Cardiac muscle cell (in vitro differentiated cells and primary cell): ENCODE measurements at regions not wholly inside any gene's neighbourhood (a gene's known extent, or its start where the extent isn't known, plus 50 kb on each side); places are given as distances from the start of the nearest gene placed in this dataset.
"Not testable (repeated sequence)": the region's sequence is repeated elsewhere in the genome, so short reads cannot be mapped to it uniquely, and the experiment has no call there.

Experiments used
- DNase-seq, 2 donors: peaks; one replicate each; pipeline versions ENCODE4 v3.0.0 to v3.0.0-alpha.2; 2010 to 2017; ENCODE audit warnings: low read depth in 1 of 2, low spot score in 1 of 2
- H3K27ac ChIP-seq: fragments of 200-600 bp; sonication (generic); 2 replicates; pipeline ENCODE4 v1.5.1; 2016
- H3K27me3 ChIP-seq: fragments of 200-600 bp; sonication (generic); 2 replicates; pipeline ENCODE4 v1.6.0; 2016; ENCODE audit warnings: control low read depth
- H3K36me3 ChIP-seq: fragments of 200-600 bp; sonication (generic); 2 replicates; pipeline ENCODE4 v1.5.1; 2016; ENCODE audit warnings: control low read depth
- H3K4me1 ChIP-seq: fragments of 200-600 bp; sonication (generic); 2 replicates; pipeline ENCODE4 v1.8.1; 2017; ENCODE audit warnings: low read depth, mild to moderate bottlenecking, mixed run types
- H3K4me3 ChIP-seq: fragments of 200-600 bp; sonication (generic); 2 replicates; pipeline ENCODE4 v1.5.1; 2016; ENCODE audit warnings: mild to moderate bottlenecking
- H3K9me3 ChIP-seq: fragments of 200-600 bp; sonication (generic); 2 replicates; pipeline ENCODE4 v1.5.1; 2017; ENCODE audit warnings: low read depth, mild to moderate bottlenecking, control low read depth
- TF ChIP-seq, protein P1 (sequence below): IDR thresholded peaks from 2 replicates; pipeline ENCODE4 v1.5.1; 2012; ENCODE audit warnings: low read depth, mild to moderate bottlenecking, low read length

- Histone ChIP-seq H3K4me3 (no peak overlapping the region), H3K36me3 (no peaks in the 10 kb centered on the region), H3K9me3 (no peaks in the 10 kb centered on the region), H3K27ac (no peak overlapping the region), H3K27me3 (no peaks in the 10 kb centered on the region), H3K4me1 (no peaks in the 10 kb centered on the region)
- no peak for DNase-seq
- TF ChIP-seq, protein P1, sequence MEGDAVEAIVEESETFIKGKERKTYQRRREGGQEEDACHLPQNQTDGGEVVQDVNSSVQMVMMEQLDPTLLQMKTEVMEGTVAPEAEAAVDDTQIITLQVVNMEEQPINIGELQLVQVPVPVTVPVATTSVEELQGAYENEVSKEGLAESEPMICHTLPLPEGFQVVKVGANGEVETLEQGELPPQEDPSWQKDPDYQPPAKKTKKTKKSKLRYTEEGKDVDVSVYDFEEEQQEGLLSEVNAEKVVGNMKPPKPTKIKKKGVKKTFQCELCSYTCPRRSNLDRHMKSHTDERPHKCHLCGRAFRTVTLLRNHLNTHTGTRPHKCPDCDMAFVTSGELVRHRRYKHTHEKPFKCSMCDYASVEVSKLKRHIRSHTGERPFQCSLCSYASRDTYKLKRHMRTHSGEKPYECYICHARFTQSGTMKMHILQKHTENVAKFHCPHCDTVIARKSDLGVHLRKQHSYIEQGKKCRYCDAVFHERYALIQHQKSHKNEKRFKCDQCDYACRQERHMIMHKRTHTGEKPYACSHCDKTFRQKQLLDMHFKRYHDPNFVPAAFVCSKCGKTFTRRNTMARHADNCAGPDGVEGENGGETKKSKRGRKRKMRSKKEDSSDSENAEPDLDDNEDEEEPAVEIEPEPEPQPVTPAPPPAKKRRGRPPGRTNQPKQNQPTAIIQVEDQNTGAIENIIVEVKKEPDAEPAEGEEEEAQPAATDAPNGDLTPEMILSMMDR, result no peak
Observed at GRCh38 chr21:20187028-20187427, 811.2 kb upstream of the NCAM2 start.

GRCh38 chr21:20201323-20201722, 796.9 kb upstream of the NCAM2 start:
- not testable (repeated sequence) for H3K36me3 ChIP-seq, H3K4me1 ChIP-seq, DNase-seq, H3K27ac ChIP-seq, H3K27me3 ChIP-seq, H3K4me3 ChIP-seq, H3K9me3 ChIP-seq

GRCh38 chr21:20207335-20207734, 790.9 kb upstream of the NCAM2 start:
- Histone ChIP-seq H3K4me3 (no peak overlapping the region), H3K27ac (no peak overlapping the region), H3K36me3 (no peaks in the 10 kb centered on the region), H3K4me1 (no peaks in the 10 kb centered on the region), H3K27me3 (no peaks in the 10 kb centered on the region), H3K9me3 (no peaks in the 10 kb centered on the region)
- DNase-seq, result no peak
- TF ChIP-seq, protein P1, result no peak

GRCh38 chr21:20215959-20216358, 782.2 kb upstream of the NCAM2 start:
- Histone ChIP-seq H3K36me3 (no peaks in the 10 kb centered on the region), H3K9me3 (no peaks in the 10 kb centered on the region), H3K27me3 (no peaks in the 10 kb centered on the region), H3K4me1 (no peaks in the 10 kb centered on the region), H3K4me3 (no peak overlapping the region), H3K27ac (no peak overlapping the region)
- no peak for DNase-seq
- TF ChIP-seq, protein P1, result no peak

- no peaks in the 10 kb centered on the region for H3K9me3 ChIP-seq
- no peak overlapping the region for H3K4me3 ChIP-seq
- no peak for DNase-seq
- no peak overlapping the region for H3K27ac ChIP-seq
- H3K27me3 ChIP-seq, result no peaks in the 10 kb centered on the region
- no peaks in the 10 kb centered on the region for H3K36me3 ChIP-seq
- TF ChIP-seq, protein P1, result no peak
- H3K4me1 ChIP-seq, result no peaks in the 10 kb centered on the region
Observed at GRCh38 chr21:20220586-20220985, 777.6 kb upstream of the NCAM2 start.

- DNase-seq, H3K4me3 ChIP-seq, H3K27me3 ChIP-seq, H3K9me3 ChIP-seq, H3K4me1 ChIP-seq, H3K27ac ChIP-seq, H3K36me3 ChIP-seq: not testable (repeated sequence)
Observed at GRCh38 chr21:20221981-20222380, 776.2 kb upstream of the NCAM2 start.

GRCh38 chr21:20236649-20237048, 761.6 kb upstream of the NCAM2 start:
- not testable (repeated sequence) for H3K27me3 ChIP-seq, H3K4me3 ChIP-seq, H3K4me1 ChIP-seq, H3K27ac ChIP-seq, DNase-seq, H3K9me3 ChIP-seq, H3K36me3 ChIP-seq
